Aorta (tissue), 5 donors: ENCODE measurements at regions not wholly inside any gene's neighbourhood (a gene's known extent, or its start where the extent isn't known, plus 50 kb on each side); places are given as distances from the start of the nearest gene placed in this dataset.

Source experiments
- ATAC-seq: fragments of 200-7000 bp; cut with Tn5 transposase; one replicate; pipeline ENCODE4 v1.9.1; 2022; ENCODE audit warnings: moderate library complexity; ENCODE audit not compliant: low FRiP score
- DNase-seq, 2 donors: peaks; one replicate each; pipeline ENCODE4 v3.0.0-alpha.2; 2020
- H3K27ac ChIP-seq, 2 donors: one replicate each; pipeline ENCODE4 v1.5.1; 2013; ENCODE audit warnings: low read length in 2 of 2, mild to moderate bottlenecking in 2 of 2, moderate library complexity in 2 of 2, control low read depth in 1 of 2, inconsistent platforms in 1 of 2, low read depth in 1 of 2
- H3K27me3 ChIP-seq, 2 donors: one replicate each; pipeline ENCODE4 v1.6.1; 2013; ENCODE audit warnings: control low read depth in 1 of 2, low read length in 1 of 2, mild to moderate bottlenecking in 1 of 2, moderate library complexity in 1 of 2; ENCODE audit not compliant: insufficient read depth in 2 of 2, control insufficient read depth in 1 of 2
- H3K36me3 ChIP-seq, 2 donors: one replicate each; pipeline ENCODE4 v1.6.1; 2013; ENCODE audit warnings: control low read depth in 1 of 2, low read length in 1 of 2, mild to moderate bottlenecking in 1 of 2; ENCODE audit not compliant: insufficient read depth in 2 of 2, control insufficient read depth in 1 of 2
- H3K4me1 ChIP-seq, 2 donors: one replicate each; pipeline ENCODE4 v1.6.1; 2013; ENCODE audit warnings: low read length in 2 of 2, control low read depth in 1 of 2, mild to moderate bottlenecking in 1 of 2, moderate library complexity in 1 of 2; ENCODE audit not compliant: insufficient read depth in 2 of 2, control insufficient read depth in 1 of 2
- H3K4me3 ChIP-seq, 2 donors: one replicate each; pipeline ENCODE4 v1.5.1; 2013; ENCODE audit warnings: low read length in 2 of 2, control low read depth in 1 of 2, mild to moderate bottlenecking in 1 of 2
- H3K9me3 ChIP-seq: one replicate; pipeline ENCODE4 v1.6.1; 2013; ENCODE audit warnings: mild to moderate bottlenecking, low read length; ENCODE audit not compliant: control insufficient read depth
- WGBS, 2 donors: extraction: QIAGEN DNeasy Blood & Tissue Kit; methylation state at CpG; one replicate each; pipeline ENCODE4 v1.1.7; 2013; 5-methylcytosine and 5-hydroxymethylcytosine counted together
- intact Hi-C, 2 donors: fragments of 100-400 bp; cut with DNase I; formaldehyde crosslinking; loops; one replicate each; pipeline versions ENCODE4 v1.14.2 to v1.15.0; 2022
- donor health status: healthy with polysubstance abuse.
- donor health status: Bipolar disorder and iron deficiency.
- donor health status: DM: no; HTN: no; CAD: no.
- donor health status: DM: no; HTN: no; CAD: no.
- donor health status: DM: yes; HTN: yes; CAD: no.

GRCh38 chr5:2489306-2489705, 262.2 kb downstream of the IRX2 start:
- ATAC-seq (no peak), DNase-seq (no peak)
- H3K9me3 ChIP-seq: peaks cover 2% of the 10 kb centered on the region
- intact Hi-C loops: no loop called here
- no peaks in the 10 kb centered on the region for H3K27me3 ChIP-seq
- H3K27ac ChIP-seq: no peak overlapping the region
- no peak overlapping the region for H3K4me3 ChIP-seq
- WGBS, 2 donors: 84 to 85% methylated on average over 10 of the region's 10 CpGs
- no peaks in the 10 kb centered on the region for H3K4me1 ChIP-seq
- H3K36me3 ChIP-seq: no peaks in the 10 kb centered on the region

DNA sequence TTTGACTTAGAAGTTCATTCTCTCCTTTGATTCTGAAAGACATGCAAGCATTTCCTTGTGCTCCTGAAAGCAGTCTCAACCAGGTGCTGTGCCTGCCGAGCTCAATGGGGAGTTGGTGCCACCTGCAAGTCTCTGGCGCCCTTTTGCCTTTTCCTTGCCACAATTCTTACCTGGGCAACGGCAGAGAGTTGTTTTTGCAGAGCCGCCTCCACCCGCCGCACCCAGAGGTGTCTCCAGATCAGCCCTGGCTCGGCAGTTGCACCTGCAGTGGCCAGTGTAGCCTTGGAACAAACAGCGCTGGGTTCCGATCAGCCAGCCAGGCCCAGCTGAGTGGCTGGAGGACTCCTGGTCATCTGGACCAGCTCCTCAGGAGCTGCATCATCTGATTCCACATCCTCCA, 262.9 kb downstream of the IRX2 start:
- Histone ChIP-seq H3K9me3 (peaks cover 2% of the 10 kb centered on the region), H3K4me1 (no peaks in the 10 kb centered on the region), H3K36me3 (no peaks in the 10 kb centered on the region), H3K27me3 (no peaks in the 10 kb centered on the region), H3K27ac (no peak overlapping the region), H3K4me3 (no peak overlapping the region)
- no peak for DNase-seq
- intact Hi-C loops: no loop called here
- no peak for ATAC-seq
- WGBS, 2 donors: 81 to 86% methylated on average over 9 of the region's 9 CpGs

DNA sequence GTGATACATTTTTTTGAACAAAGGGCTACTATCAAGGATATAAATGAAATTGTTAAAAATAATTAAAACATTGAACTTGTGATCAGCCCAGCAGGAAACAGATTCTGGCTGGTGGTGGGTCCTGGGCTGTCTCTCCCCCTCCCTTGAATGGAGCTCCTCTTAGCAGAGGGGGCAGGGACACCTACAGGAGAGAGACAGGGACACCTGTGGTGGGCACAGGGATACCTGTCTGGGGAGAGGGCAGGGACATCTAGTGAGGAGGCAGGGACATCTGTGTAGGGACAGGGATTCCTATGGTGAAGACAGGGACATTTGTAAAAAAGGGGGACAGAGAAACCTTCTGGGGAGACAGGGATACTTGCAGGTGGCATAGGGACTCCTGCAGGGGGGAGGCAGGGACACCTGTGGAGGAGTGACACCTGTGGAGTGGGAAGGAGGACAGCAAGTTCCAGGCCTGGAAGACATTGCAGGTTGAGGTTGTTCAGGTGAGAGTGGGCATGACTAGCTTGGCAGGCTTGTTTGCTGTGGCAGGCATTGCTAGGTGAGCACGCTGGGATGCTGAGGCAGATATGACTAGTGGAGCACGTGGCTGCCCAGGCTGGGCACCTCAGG, 264.2 kb downstream of the IRX2 start:
- no peak for ATAC-seq

DNA sequence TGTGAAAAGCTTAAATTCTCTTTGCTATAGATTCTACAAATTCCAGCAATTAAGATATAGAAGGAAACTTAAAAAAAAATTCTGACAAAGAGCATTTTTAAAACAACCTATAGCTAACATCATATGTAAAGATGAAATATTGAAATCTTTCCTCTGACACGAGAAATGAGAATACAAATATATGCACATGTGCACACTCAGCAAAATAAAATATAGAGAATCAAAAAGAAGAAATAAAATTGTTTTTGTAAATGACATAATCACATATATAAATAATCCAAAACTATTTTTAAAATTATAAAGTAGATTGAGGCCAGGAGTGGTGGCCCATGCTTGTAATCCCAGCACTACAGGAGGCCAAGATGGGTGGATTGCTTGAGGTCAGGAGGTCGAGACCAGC, 265.1 kb downstream of the IRX2 start:
- intact Hi-C loops: no loop called here
- H3K4me3 ChIP-seq: no peak overlapping the region
- no peaks in the 10 kb centered on the region for H3K9me3 ChIP-seq
- whole genome bisulfite sequencing, 2 donors: 41 to 58% methylated on average over 2 of the region's 2 CpGs
- ATAC-seq (no peak), DNase-seq (no peak)
- H3K4me1 ChIP-seq: no peaks in the 10 kb centered on the region
- peaks cover 0 to 3% of the 10 kb centered on the region in 2 donors for H3K27me3 ChIP-seq
- no peaks in the 10 kb centered on the region for H3K36me3 ChIP-seq
- no peak overlapping the region for H3K27ac ChIP-seq

More for the DNA sequence above, 264.2 kb downstream of the IRX2 start:
- Histone ChIP-seq H3K36me3 (no peaks in the 10 kb centered on the region), H3K4me3 (no peak overlapping the region), H3K4me1 (no peaks in the 10 kb centered on the region), H3K27ac (no peak overlapping the region), H3K27me3 (no peaks in the 10 kb centered on the region), H3K9me3 (no peaks in the 10 kb centered on the region)
- no peak for DNase-seq
- 78 to 79% methylated on average over 2 of the region's 2 CpGs for WGBS, 2 donors
- intact Hi-C loops: no loop called here

- Histone ChIP-seq H3K27ac (no peak overlapping the region), H3K9me3 (no peaks in the 10 kb centered on the region), H3K27me3 (peaks cover 0 to 3% of the 10 kb centered on the region in 2 donors), H3K36me3 (no peaks in the 10 kb centered on the region), H3K4me3 (no peak overlapping the region), H3K4me1 (no peaks in the 10 kb centered on the region)
- ATAC-seq (no peak), DNase-seq (no peak)
- intact Hi-C loops: no loop called here
These were observed 268.7 kb downstream of the IRX2 start for GRCh38 chr5:2482778-2483177.

DNA sequence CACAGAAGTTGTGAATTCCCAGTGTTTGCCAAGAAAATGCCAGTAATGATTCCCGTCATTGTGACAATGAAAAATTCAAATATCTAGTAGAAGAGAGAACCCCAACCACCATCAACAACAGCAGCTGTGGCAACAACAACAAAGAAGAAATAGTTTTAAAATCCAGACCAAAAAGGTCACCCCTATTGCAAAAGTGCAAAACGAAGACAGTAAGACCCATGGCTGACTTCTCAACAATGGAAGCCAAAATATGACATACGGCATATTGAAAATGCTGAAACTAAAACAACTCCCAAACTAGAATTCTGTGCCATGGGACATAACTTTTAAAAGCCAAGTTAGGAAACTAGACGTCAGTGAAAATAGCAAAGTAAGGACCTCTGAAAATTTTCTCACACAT, 270.6 kb downstream of the IRX2 start:
- WGBS, 2 donors: 57 to 60% methylated on average over 4 of the region's 4 CpGs
- no peak overlapping the region for H3K4me3 ChIP-seq
- intact Hi-C loops: no loop called here
- no peak for ATAC-seq
- no peaks in the 10 kb centered on the region for H3K36me3 ChIP-seq
- no peak overlapping the region for H3K27ac ChIP-seq
- no peaks in the 10 kb centered on the region for H3K4me1 ChIP-seq
- peaks cover 0 to 3% of the 10 kb centered on the region in 2 donors for H3K27me3 ChIP-seq
- DNase-seq: no peak
- H3K9me3 ChIP-seq: no peaks in the 10 kb centered on the region

GRCh38 chr5:2475902-2476301, 275.6 kb downstream of the IRX2 start:
- no peaks in the 10 kb centered on the region for H3K9me3 ChIP-seq
- intact Hi-C loops: no loop called here
- H3K36me3 ChIP-seq: no peaks in the 10 kb centered on the region
- DNase-seq: no peak
- no peaks in the 10 kb centered on the region for H3K4me1 ChIP-seq
- no peak overlapping the region for H3K4me3 ChIP-seq
- H3K27me3 ChIP-seq: no peaks in the 10 kb centered on the region
- 69 to 73% methylated on average over 3 of the region's 3 CpGs for WGBS, 2 donors
- no peak for ATAC-seq
- no peak overlapping the region for H3K27ac ChIP-seq

DNA sequence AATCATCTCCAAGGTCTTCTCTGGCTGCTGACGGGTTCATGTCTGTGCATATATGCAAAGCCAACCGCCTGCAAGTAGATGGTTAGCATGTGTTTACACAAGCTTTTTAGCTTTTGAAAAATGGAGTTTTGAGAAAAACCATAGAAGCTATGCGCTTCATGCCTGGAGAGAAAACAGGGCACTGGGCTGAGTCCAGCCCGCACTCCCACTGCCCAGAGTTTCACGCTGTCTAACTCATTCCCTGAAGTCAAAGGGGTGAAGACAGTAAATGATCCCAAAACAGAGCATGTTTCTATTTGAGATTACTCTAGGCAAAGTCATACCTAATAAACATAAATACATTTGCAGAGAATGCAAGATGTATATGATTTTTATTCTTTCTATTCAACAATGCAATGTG, 278.8 kb downstream of the IRX2 start:
- Histone ChIP-seq H3K4me1 (no peaks in the 10 kb centered on the region), H3K4me3 (no peak overlapping the region), H3K9me3 (no peaks in the 10 kb centered on the region), H3K36me3 (no peaks in the 10 kb centered on the region), H3K27me3 (no peaks in the 10 kb centered on the region), H3K27ac (no peak overlapping the region)
- intact Hi-C loops: no loop called here
- 72 to 77% methylated on average over 5 of the region's 5 CpGs for WGBS, 2 donors
- no peak for ATAC-seq
- DNase-seq: no peak

GRCh38 chr5:2471152-2471879, 280.2 kb downstream of the IRX2 start:
- no peaks in the 10 kb centered on the region for H3K36me3 ChIP-seq
- H3K4me1 ChIP-seq: no peaks in the 10 kb centered on the region
- H3K4me3 ChIP-seq: no peak overlapping the region
- no peak overlapping the region for H3K27ac ChIP-seq
- intact Hi-C loops: no loop called here
- no peak for ATAC-seq
- 65 to 68% methylated on average over 3 of the region's 3 CpGs for WGBS, 2 donors
- H3K27me3 ChIP-seq: no peaks in the 10 kb centered on the region
- no peak for DNase-seq
- no peaks in the 10 kb centered on the region for H3K9me3 ChIP-seq
